Erythroblast (primary cell): ENCODE measurements at regions not wholly inside any gene's neighbourhood (a gene's known extent, or its start where the extent isn't known, plus 50 kb on each side); places are given as distances from the start of the nearest gene placed in this dataset.

ENCODE experiments used
- GATA1 ChIP-seq: IDR thresholded peaks from 2 replicates; pipeline ENCODE4 v1.6.1; 2011; ENCODE audit warnings: low read depth, mild to moderate bottlenecking, control low read depth, low read length, moderate library complexity
- POLR2A ChIP-seq: IDR thresholded peaks from 2 replicates; pipeline ENCODE4 v1.6.1; 2011; ENCODE audit warnings: mild to moderate bottlenecking, low read length

- TF ChIP-seq POLR2A, result no peak
- no peak for TF ChIP-seq GATA1
These were observed 153.8 kb upstream of the HABP2 start for GRCh38 chr10:113399065-113399464.
